ENCODE measurements at regions not wholly inside any gene's neighbourhood (a gene's known extent, or its start where the extent isn't known, plus 50 kb on each side); places are given as distances from the start of the nearest gene placed in this dataset.

DNA sequence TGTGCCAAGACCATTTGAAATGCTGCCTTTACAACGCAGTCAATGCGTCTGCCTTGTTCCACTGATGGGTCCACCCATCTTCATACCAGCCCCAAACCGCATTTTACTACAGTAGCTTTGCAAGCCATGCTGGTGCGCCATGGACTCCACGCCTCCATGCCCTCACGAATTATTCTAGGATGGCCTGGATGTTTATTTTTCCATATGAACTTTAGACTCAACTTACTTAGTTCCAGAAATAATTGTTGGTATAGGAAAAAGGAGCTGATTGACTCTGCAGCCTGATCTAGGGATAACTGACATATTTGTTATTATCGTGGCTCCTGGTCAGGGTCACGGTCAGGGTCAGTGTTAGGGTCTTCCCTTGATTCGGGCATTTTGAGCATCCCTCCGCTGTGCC lies 70.0 kb upstream of the ZNF469 start:
- intact Hi-C loops (cut with DNase I) = no loop called here
- WGBS, 2 donors = 82 to 87% methylated on average over 10 of the region's 10 CpGs
- no peak for ATAC-seq
- no peak for DNase-seq
- Histone ChIP-seq H3K9me3 (peaks cover 0 to 7% (median 0%) of the 10 kb centered on the region in 11 donors), H3K4me3 (no peak overlapping the region), H3K27me3 (peaks cover 0 to 30% (median 7%) of the 10 kb centered on the region in 7 donors), H3K4me1 (peaks cover 0 to 16% (median 5%) of the 10 kb centered on the region in 9 donors), H3K27ac (no peak overlapping the region), H3K36me3 (no peaks in the 10 kb centered on the region)
- TF ChIP-seq, protein P1, sequence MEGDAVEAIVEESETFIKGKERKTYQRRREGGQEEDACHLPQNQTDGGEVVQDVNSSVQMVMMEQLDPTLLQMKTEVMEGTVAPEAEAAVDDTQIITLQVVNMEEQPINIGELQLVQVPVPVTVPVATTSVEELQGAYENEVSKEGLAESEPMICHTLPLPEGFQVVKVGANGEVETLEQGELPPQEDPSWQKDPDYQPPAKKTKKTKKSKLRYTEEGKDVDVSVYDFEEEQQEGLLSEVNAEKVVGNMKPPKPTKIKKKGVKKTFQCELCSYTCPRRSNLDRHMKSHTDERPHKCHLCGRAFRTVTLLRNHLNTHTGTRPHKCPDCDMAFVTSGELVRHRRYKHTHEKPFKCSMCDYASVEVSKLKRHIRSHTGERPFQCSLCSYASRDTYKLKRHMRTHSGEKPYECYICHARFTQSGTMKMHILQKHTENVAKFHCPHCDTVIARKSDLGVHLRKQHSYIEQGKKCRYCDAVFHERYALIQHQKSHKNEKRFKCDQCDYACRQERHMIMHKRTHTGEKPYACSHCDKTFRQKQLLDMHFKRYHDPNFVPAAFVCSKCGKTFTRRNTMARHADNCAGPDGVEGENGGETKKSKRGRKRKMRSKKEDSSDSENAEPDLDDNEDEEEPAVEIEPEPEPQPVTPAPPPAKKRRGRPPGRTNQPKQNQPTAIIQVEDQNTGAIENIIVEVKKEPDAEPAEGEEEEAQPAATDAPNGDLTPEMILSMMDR (IDR thresholded peaks at IDR 0.05) = no peak

DNA sequence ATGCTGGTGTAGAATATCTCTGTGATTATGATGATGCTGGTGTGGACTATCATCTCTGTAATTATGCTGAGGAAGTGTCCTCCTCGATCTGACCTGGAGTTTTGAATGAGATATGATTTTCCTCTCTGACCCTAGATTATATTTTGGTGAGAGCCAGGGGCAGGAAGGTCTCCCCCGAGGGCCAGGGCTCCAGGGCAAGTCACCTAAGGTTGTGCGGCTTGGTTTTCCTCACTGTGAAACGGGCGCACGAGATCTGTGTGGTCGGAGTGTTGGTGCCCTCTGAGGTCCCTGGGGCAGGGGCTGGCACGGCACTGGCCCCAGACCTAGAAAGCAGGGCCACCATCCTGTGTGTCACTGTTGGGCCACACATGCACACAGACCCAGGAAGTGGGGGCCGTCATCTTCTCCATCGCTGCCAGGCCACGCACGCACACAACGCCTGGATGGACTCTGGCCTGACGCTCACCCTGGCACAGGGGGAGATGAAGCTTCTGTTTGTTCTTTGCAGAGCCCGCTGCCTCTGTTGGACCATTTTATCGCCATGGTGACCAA lies 67.7 kb upstream of the ZNF469 start:
- 85% methylated on average over 16 of the region's 16 CpGs for WGBS, 2 donors
- H3K27me3 ChIP-seq = peaks cover 0 to 24% (median 6%) of the 10 kb centered on the region in 7 donors
- no peaks in the 10 kb centered on the region for H3K36me3 ChIP-seq
- H3K27ac ChIP-seq = no peak overlapping the region
- H3K4me1 ChIP-seq = peaks cover 0 to 25% (median 9%) of the 10 kb centered on the region in 9 donors
- ATAC-seq = no peak
- DNase-seq = no peak
- peaks cover 0 to 5% (median 0%) of the 10 kb centered on the region in 11 donors for H3K9me3 ChIP-seq
- H3K4me3 ChIP-seq = no peak overlapping the region
- intact Hi-C loops (cut with DNase I) = no loop called here
- TF ChIP-seq, protein P1 (IDR thresholded peaks at IDR 0.05) = no peak

DNA sequence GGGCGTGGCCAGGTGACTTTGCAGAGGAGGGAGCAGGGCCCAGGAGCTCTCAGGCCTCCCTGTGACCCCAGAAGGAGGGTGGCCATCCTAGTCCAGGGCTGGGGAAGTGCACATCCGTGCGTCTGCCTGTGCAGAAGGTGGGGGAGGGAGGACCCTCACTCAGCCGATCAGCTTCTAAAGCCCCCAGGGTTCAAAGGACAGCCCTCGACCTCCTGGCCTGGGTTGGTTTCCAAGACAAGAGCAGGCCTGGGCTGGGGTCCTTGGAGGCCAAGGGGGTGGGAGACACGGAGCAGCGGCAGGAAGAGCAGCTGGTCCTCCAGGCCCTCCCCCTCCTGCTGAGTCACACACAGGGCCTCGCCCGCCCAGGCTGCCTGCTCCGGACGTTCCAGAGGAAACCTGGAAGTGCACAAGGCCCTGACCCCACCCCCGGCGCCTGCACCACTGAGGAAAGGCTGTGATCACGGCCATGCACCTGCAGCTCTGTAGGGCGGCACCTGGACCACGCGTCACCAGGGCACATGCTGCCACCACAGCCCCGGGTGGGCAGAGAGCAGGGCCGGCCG lies 67.1 kb upstream of the ZNF469 start:
- WGBS, 2 donors = 43 to 51% methylated on average over 19 to 20 of the region's 20 CpGs
- TF ChIP-seq, protein P1 (IDR thresholded peaks at IDR 0.05) = no peak
- Histone ChIP-seq H3K36me3 (no peaks in the 10 kb centered on the region), H3K27ac (no peak overlapping the region), H3K4me3 (no peak overlapping the region), H3K9me3 (peaks cover 0 to 5% (median 0%) of the 10 kb centered on the region in 11 donors), H3K4me1 (peaks cover 0 to 25% (median 9%) of the 10 kb centered on the region in 9 donors), H3K27me3 (peaks cover 0 to 19% (median 5%) of the 10 kb centered on the region in 7 donors)
- DNase-seq (peak in 1 of 2 donors; percentile 31), ATAC-seq (peak in 7 of 8 donors; percentile 51 to 86 (median 63))
- intact Hi-C loops (cut with DNase I) = no loop called here

DNA sequence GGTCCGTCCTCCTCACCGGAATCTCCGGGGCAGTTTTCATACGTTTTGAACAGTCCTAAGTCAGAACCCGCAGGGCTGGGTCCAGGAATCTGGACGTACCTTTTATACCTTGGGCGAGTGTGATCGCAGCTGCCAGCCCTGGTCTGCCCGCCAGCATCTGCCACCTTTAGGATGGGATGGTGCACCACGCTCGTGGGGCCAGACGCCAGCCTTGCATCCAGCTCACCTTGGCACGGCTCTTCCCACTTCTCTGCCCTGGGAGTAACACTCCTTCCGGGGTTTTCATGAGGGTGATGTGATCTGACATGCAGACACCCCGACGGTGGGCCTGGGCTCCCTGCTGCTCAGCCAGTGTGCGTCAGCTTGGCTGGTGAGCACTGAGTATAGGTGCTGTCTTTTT lies 66.6 kb upstream of the ZNF469 start:
- DNase-seq (no peak), ATAC-seq (no peak)
- Histone ChIP-seq H3K27ac (no peak overlapping the region), H3K36me3 (no peaks in the 10 kb centered on the region), H3K27me3 (peaks cover 0 to 16% (median under 1%) of the 10 kb centered on the region in 7 donors), H3K4me1 (peaks cover 0 to 25% (median 9%) of the 10 kb centered on the region in 9 donors), H3K4me3 (no peak overlapping the region), H3K9me3 (peaks cover 0 to 5% (median 0%) of the 10 kb centered on the region in 11 donors)
- WGBS, 2 donors = 84% methylated on average over 17 of the region's 17 CpGs
- intact Hi-C loops (cut with DNase I) = no loop called here
- TF ChIP-seq, protein P1 (IDR thresholded peaks at IDR 0.05) = no peak
